ENCODE measurements at regions not wholly inside any gene's neighbourhood (a gene's known extent, or its start where the extent isn't known, plus 50 kb on each side); places are given as distances from the start of the nearest gene placed in this dataset.

DNA sequence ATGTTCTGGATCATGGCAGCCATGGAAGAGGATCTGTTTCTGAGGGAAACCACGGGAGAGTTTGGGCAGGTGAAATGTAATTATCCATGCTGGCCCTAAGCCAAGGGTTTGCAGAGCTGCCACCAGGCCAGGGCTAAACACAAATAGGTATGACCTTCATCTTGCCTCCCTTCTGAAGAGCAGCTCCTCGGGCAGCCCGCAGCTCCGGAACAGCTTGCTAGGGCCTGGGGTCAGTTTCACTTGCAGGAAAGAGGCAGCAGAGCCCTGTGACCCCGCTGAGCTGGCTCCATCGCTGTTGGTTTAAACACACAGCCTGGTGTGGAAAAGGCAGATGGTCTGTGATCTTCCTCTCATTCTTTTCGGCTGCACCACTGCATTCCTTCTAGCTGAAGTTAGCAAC is 141.4 kb downstream of the TMEM38B start:
- DNase-seq (ENCODE audit: extremely low read depth, low read depth), result no peak
- TF ChIP-seq CTCF (IDR thresholded peaks at IDR 0.05; ENCODE audit: low read depth, low read length, missing control alignments), result no peak
- H3K4me3 ChIP-seq (replicated peaks; ENCODE audit: low read depth, low read length), result no peak overlapping the region

DNA sequence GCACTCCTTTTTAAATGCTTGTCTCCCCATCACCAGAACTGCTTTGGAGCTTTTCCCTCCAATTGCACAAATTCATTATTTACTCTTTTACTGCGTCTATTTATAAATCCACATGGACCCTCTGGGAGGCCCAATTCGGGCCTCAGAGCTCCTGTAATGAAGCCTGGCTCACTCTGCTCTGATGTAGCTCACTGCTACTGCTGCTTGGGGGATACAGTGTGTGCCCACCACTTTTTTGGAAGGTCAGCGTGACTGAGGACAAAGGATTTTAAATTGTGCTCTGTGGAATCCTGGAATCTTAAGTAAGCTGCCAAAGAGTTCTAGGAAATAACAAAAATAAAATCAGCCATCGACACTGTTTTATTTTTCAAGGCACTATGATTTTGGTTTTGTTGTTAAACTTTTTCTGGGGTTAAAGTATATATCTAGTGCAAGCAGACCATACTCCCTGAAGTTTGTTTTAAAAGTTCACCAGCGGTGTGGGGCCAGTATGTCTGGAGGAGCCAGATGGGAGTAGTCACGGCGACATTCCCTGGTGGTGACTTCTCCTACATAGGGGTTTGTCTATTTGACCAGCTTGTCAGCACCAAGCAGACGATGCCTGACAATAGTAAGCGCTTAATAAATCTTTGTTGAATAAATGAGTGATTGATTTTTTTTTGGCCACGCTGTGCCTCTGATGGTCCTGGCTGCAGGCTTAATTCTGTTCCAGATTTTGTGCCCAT is 142.8 kb downstream of the TMEM38B start:
- DNase-seq (ENCODE audit: extremely low read depth, low read depth), result no peak
- no peak for TF ChIP-seq CTCF (IDR thresholded peaks at IDR 0.05; ENCODE audit: low read depth, low read length, missing control alignments)
- no peak overlapping the region for H3K4me3 ChIP-seq (replicated peaks; ENCODE audit: low read depth, low read length)

DNA sequence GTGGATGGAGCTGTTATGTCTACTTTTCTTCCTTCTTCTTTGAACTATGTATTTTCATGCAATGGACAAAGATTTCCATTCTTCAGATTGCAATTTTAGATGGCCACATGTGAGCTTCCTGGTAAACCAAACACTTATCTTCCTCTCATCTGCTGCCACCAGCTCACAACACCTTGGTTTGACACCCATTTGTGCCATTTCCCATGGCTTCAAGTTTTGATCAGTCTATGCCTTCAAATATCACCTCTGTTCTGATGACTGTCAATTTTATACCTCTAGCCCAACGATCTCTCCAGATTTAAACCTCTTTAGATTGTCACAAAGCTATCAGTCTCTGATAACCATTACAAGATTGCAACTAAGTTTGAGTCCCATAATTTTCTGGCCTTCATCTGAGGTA is 147.2 kb downstream of the TMEM38B start:
- H3K4me3 ChIP-seq (replicated peaks; ENCODE audit: low read depth, low read length), result no peak overlapping the region
- no peak for TF ChIP-seq CTCF (IDR thresholded peaks at IDR 0.05; ENCODE audit: low read depth, low read length, missing control alignments)
- no peak for DNase-seq (ENCODE audit: extremely low read depth, low read depth)

DNA sequence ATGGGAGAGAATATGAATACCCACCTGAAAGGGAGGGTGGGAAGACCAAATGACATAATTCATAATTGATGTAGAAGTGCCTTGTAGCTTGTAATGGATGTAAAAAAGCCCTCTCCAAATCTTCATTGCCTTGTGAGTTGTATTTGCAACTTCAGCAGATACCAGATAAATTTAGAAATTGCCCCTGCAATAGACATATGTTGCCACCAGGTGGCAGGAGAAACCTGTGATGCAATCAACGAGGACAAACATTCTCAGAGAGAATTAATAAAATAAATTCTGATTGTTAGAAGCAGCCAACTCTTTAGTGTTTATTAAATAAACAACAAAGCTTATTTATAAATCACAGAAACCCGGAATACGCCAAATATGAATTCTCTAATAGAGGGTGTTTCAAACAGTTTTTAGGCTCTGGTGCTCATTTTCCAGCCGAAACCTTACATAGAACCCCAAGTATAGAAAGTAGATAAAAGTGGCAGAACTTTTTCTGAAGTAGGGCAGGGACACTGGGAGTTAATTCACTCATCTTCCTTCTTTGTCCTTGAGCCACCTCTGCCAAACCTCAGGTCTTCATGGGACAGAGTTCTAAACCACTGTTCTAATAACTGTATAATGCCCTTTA is 147.8 kb downstream of the TMEM38B start:
- no peak overlapping the region for H3K4me3 ChIP-seq (replicated peaks; ENCODE audit: low read depth, low read length)
- no peak for DNase-seq (ENCODE audit: extremely low read depth, low read depth)
- TF ChIP-seq CTCF (IDR thresholded peaks at IDR 0.05; ENCODE audit: low read depth, low read length, missing control alignments), result peak; percentile 77

- DNase-seq (ENCODE audit: extremely low read depth, low read depth), result no peak
- no peak for TF ChIP-seq CTCF (IDR thresholded peaks at IDR 0.05; ENCODE audit: low read depth, low read length, missing control alignments)
- no peak overlapping the region for H3K4me3 ChIP-seq (replicated peaks; ENCODE audit: low read depth, low read length)
Observed at GRCh38 chr9:105846825-105847224, 152.5 kb downstream of the TMEM38B start.

- no peak overlapping the region for H3K4me3 ChIP-seq (replicated peaks; ENCODE audit: low read depth, low read length)
- DNase-seq (ENCODE audit: extremely low read depth, low read depth), result no peak
- no peak for TF ChIP-seq CTCF (IDR thresholded peaks at IDR 0.05; ENCODE audit: low read depth, low read length, missing control alignments)
Observed at GRCh38 chr9:105850852-105851500, 156.6 kb downstream of the TMEM38B start.
